Trophoblast cell (in vitro differentiated cells and primary cell): ENCODE measurements at regions not wholly inside any gene's neighbourhood (a gene's known extent, or its start where the extent isn't known, plus 50 kb on each side); places are given as distances from the start of the nearest gene placed in this dataset.

Source experiments
- DNase-seq, 2 donors: peaks; one replicate each; pipeline ENCODE4 v3.0.0-alpha.2; 2016
- H2AFZ ChIP-seq: 2 replicates; pipeline ENCODE4 v1.6.1; 2013; ENCODE audit warnings: low read length, moderate library complexity, mild to moderate bottlenecking; ENCODE audit not compliant: insufficient read depth, poor library complexity
- H2AK5ac ChIP-seq: 2 replicates; pipeline ENCODE4 v1.6.1; 2013; ENCODE audit warnings: mild to moderate bottlenecking, low read length
- H2BK120ac ChIP-seq: 2 replicates; pipeline ENCODE4 v1.6.1; 2013; ENCODE audit warnings: low read length, mild to moderate bottlenecking, moderate library complexity; ENCODE audit not compliant: insufficient read depth, poor library complexity
- H2BK12ac ChIP-seq: 2 replicates; pipeline ENCODE4 v1.6.1; 2013; ENCODE audit warnings: mild to moderate bottlenecking, low read length, moderate library complexity
- H2BK5ac ChIP-seq: 2 replicates; pipeline ENCODE4 v1.6.1; 2013; ENCODE audit warnings: low read length, low read depth, moderate library complexity, mild to moderate bottlenecking; ENCODE audit not compliant: poor library complexity
- H3K14ac ChIP-seq: 2 replicates; pipeline ENCODE4 v1.6.1; 2013; ENCODE audit warnings: mild to moderate bottlenecking, low read length
- H3K18ac ChIP-seq: 2 replicates; pipeline ENCODE4 v1.6.1; 2013; ENCODE audit warnings: mild to moderate bottlenecking, low read length
- H3K23ac ChIP-seq: 2 replicates; pipeline ENCODE4 v1.6.1; 2013; ENCODE audit warnings: low read length
- H3K27ac ChIP-seq: 2 replicates; pipeline ENCODE4 v1.5.1; 2013; ENCODE audit warnings: low read depth, mild to moderate bottlenecking, inconsistent platforms, low read length, moderate library complexity
- H3K27me3 ChIP-seq: 2 replicates; pipeline ENCODE4 v1.6.1; 2013; ENCODE audit warnings: inconsistent platforms, mild to moderate bottlenecking, low read length, moderate library complexity; ENCODE audit not compliant: insufficient read depth
- H3K36me3 ChIP-seq, 2 experiments: 1 replicate in 1 of 2; 2 replicates in 1 of 2; pipeline ENCODE4 v1.6.1; 2013; ENCODE audit warnings: low read length in 2 of 2, mild to moderate bottlenecking in 2 of 2, moderate library complexity in 1 of 2; ENCODE audit not compliant: insufficient read depth in 2 of 2, control insufficient read depth in 1 of 2
- H3K4ac ChIP-seq: 2 replicates; pipeline ENCODE4 v1.6.1; 2013; ENCODE audit warnings: low read depth, mild to moderate bottlenecking, low read length, moderate library complexity
- H3K4me1 ChIP-seq, 2 experiments: 1 replicate in 1 of 2; 2 replicates in 1 of 2; pipeline ENCODE4 v1.6.1; 2013; ENCODE audit warnings: low read length in 2 of 2, mild to moderate bottlenecking in 2 of 2, moderate library complexity in 1 of 2; ENCODE audit not compliant: insufficient read depth in 2 of 2, control insufficient read depth in 1 of 2
- H3K4me2 ChIP-seq: 2 replicates; pipeline ENCODE4 v1.6.1; 2013; ENCODE audit warnings: inconsistent platforms, mild to moderate bottlenecking, low read length, moderate library complexity
- H3K4me3 ChIP-seq: 2 replicates; pipeline ENCODE4 v1.5.1; 2013; ENCODE audit warnings: mild to moderate bottlenecking, low read depth, low read length, inconsistent platforms
- H3K79me1 ChIP-seq: one replicate; pipeline ENCODE4 v1.6.1; 2013; ENCODE audit warnings: low read length
- H3K79me2 ChIP-seq: 2 replicates; pipeline ENCODE4 v1.6.1; 2013; ENCODE audit warnings: low read length, mild to moderate bottlenecking; ENCODE audit not compliant: control insufficient read depth, insufficient read depth, poor library complexity
- H3K9ac ChIP-seq: 2 replicates; pipeline ENCODE4 v1.6.1; 2013; ENCODE audit warnings: mild to moderate bottlenecking, low read length
- H3K9me3 ChIP-seq: 2 replicates; pipeline ENCODE4 v1.6.1; 2013; ENCODE audit warnings: low read depth, mild to moderate bottlenecking, control low read depth, inconsistent platforms, low read length; ENCODE audit not compliant: insufficient read depth
- H4K12ac ChIP-seq: 2 replicates; pipeline ENCODE4 v1.6.1; 2013; ENCODE audit warnings: low read depth, mild to moderate bottlenecking, low read length, moderate library complexity
- H4K8ac ChIP-seq: 2 replicates; pipeline ENCODE4 v1.6.1; 2013; ENCODE audit warnings: low read depth, mild to moderate bottlenecking, low read length, moderate library complexity
- H4K91ac ChIP-seq: one replicate; pipeline ENCODE4 v1.6.1; 2013; ENCODE audit warnings: low read depth, mild to moderate bottlenecking, low read length, moderate library complexity
- WGBS: extraction: QIAGEN DNeasy Blood & Tissue Kit; methylation state at CpG from one replicate; pipeline ENCODE4 v1.1.7; 2013; ENCODE audit warnings: missing lambda C conversion rate; ENCODE audit not compliant: insufficient read length, insufficient coverage; ENCODE audit errors: extremely low coverage; 5-methylcytosine and 5-hydroxymethylcytosine counted together

DNA sequence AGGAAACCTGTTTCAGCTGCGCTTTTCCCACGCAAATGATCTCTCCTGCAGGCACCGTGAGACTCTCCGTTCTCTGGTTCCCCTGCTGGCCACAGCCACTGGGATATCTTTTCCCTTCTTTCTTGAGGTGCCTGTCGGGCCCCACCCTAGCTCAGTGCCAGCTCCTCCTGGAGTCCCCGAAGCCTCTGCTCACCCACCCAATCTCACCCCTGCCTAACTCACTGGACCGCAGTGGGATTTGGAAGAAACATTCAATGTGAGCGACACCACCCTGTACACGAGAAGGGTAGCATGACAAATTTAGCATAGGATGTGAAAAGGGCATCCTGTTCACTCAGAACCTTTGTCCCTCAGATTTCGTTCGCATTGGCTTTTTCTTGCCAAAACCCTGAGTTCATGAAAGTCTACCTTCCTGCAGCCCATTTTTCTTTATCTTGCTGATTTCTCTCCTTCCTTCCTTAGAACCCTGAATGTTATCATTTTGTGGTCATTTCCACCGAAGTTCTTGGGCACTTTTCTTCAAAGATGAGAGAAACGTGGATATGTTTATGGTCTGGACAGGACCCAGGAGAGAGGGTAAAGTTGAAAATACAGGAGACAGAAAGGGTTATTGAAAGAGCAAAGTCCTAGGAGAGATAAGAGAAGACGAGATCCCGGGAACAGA is 63.6 kb upstream of the ELK3 start:
- no peaks in the 10 kb centered on the region for H3K36me3 ChIP-seq
- DNase-seq = no peak
- no peak overlapping the region for H3K18ac ChIP-seq
- H3K79me1 ChIP-seq = no peaks in the 10 kb centered on the region
- H2BK120ac ChIP-seq = no peak overlapping the region
- no peak overlapping the region for H2AFZ ChIP-seq
- no peak overlapping the region for H4K12ac ChIP-seq
- H3K4me2 ChIP-seq = no peak overlapping the region
- H3K27ac ChIP-seq = no peak overlapping the region
- H3K4ac ChIP-seq = no peak overlapping the region
- H3K79me2 ChIP-seq = no peaks in the 10 kb centered on the region
- H4K91ac ChIP-seq = no peak overlapping the region
- H4K8ac ChIP-seq = no peak overlapping the region
- H3K23ac ChIP-seq = no peak overlapping the region
- WGBS = no CpG with 5 or more reads among the region's 15 CpGs
- no peak overlapping the region for H3K14ac ChIP-seq
- H3K27me3 ChIP-seq = no peaks in the 10 kb centered on the region
- H3K9me3 ChIP-seq = no peaks in the 10 kb centered on the region
- H2AK5ac ChIP-seq = no peak overlapping the region
- no peak overlapping the region for H3K4me3 ChIP-seq
- no peak overlapping the region for H2BK12ac ChIP-seq
- no peak overlapping the region for H2BK5ac ChIP-seq
- no peaks in the 10 kb centered on the region for H3K4me1 ChIP-seq
- H3K9ac ChIP-seq = no peak overlapping the region

DNA sequence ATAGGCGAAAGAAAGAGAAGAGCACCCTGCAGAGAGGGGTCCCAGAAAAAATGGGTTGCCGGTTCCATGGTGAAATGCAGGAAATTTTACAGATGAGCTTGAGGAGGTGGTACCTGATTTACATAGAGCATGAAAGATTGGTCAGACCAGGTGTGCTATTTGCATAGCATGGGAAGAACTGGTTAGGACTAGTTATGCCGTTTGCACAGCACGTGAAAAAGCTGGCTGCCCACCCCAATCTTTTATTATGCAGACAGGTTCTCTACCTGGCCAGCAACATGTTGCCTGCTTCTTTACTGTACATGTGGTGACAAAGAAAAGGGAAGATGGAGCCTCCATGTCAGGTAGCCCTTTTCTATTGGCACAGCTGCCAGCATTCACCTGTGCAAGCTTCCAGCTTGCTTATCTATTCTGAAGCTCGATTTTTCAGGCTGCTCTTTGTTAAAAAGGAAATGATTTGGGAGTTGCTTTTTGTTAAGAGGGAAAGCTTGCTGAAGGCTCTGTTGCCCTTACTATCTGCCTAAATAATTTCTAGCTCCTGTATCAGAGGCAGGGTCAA is 62.9 kb upstream of the ELK3 start:
- Histone ChIP-seq H2AK5ac (no peak overlapping the region), H3K4me2 (no peak overlapping the region), H4K12ac (no peak overlapping the region), H3K4ac (no peak overlapping the region), H2BK5ac (no peak overlapping the region), H3K9ac (no peak overlapping the region), H3K9me3 (no peaks in the 10 kb centered on the region), H3K18ac (no peak overlapping the region), H2BK120ac (no peak overlapping the region), H3K36me3 (no peaks in the 10 kb centered on the region), H3K4me3 (no peak overlapping the region), H3K4me1 (peaks cover 4% of the 10 kb centered on the region in 2 experiments), H3K27me3 (no peaks in the 10 kb centered on the region), H3K23ac (no peak overlapping the region), H4K8ac (no peak overlapping the region), H3K27ac (no peak overlapping the region), H2AFZ (no peak overlapping the region), H2BK12ac (no peak overlapping the region), H3K79me2 (no peaks in the 10 kb centered on the region), H3K14ac (no peak overlapping the region), H3K79me1 (peaks cover under 1% of the 10 kb centered on the region), H4K91ac (no peak overlapping the region)
- no peak for DNase-seq
- no CpG with 5 or more reads among the region's 5 CpGs for WGBS

GRCh38 chr12:96132819-96133218 is 61.4 kb upstream of the ELK3 start:
- no peak overlapping the region for H2AK5ac ChIP-seq
- WGBS = no CpG with 5 or more reads among the region's 4 CpGs

GRCh38 chr12:96134200-96134599 is 60.0 kb upstream of the ELK3 start:
- Histone ChIP-seq H4K12ac (no peak overlapping the region), H3K4me3 (no peak overlapping the region), H3K9ac (no peak overlapping the region), H3K4me2 (no peak overlapping the region), H3K27me3 (no peaks in the 10 kb centered on the region), H3K36me3 (no peaks in the 10 kb centered on the region), H3K23ac (no peak overlapping the region), H2BK5ac (no peak overlapping the region), H2AFZ (no peak overlapping the region), H4K8ac (no peak overlapping the region), H2BK120ac (no peak overlapping the region), H3K4me1 (peaks cover 8 to 10% of the 10 kb centered on the region in 2 experiments), H3K4ac (no peak overlapping the region), H3K9me3 (no peaks in the 10 kb centered on the region), H3K79me2 (no peaks in the 10 kb centered on the region), H4K91ac (no peak overlapping the region), H3K14ac (no peak overlapping the region), H3K27ac (no peak overlapping the region), H3K18ac (no peak overlapping the region), H2AK5ac (no peak overlapping the region), H2BK12ac (no peak overlapping the region), H3K79me1 (peaks cover 4% of the 10 kb centered on the region)
- no CpG with 5 or more reads among the region's 5 CpGs for WGBS
- no peak for DNase-seq

More at GRCh38 chr12:96132819-96133218, 61.4 kb upstream of the ELK3 start:
- H2BK120ac ChIP-seq = no peak overlapping the region
- H3K27ac ChIP-seq = no peak overlapping the region
- H3K79me1 ChIP-seq = peaks cover 4% of the 10 kb centered on the region
- H3K4ac ChIP-seq = no peak overlapping the region
- H3K36me3 ChIP-seq = no peaks in the 10 kb centered on the region
- peak in 1 of 2 donors; percentile 8 for DNase-seq
- H3K4me3 ChIP-seq = no peak overlapping the region
- no peak overlapping the region for H3K23ac ChIP-seq
- H3K9me3 ChIP-seq = no peaks in the 10 kb centered on the region
- no peak overlapping the region for H2BK12ac ChIP-seq
- H2AFZ ChIP-seq = no peak overlapping the region
- H3K79me2 ChIP-seq = no peaks in the 10 kb centered on the region
- H3K18ac ChIP-seq = no peak overlapping the region
- no peak overlapping the region for H3K9ac ChIP-seq
- peaks cover 8 to 10% of the 10 kb centered on the region in 2 experiments for H3K4me1 ChIP-seq
- H4K12ac ChIP-seq = no peak overlapping the region
- no peak overlapping the region for H3K14ac ChIP-seq
- no peak overlapping the region for H3K4me2 ChIP-seq
- H3K27me3 ChIP-seq = no peaks in the 10 kb centered on the region
- no peak overlapping the region for H2BK5ac ChIP-seq
- H4K91ac ChIP-seq = no peak overlapping the region
- H4K8ac ChIP-seq = no peak overlapping the region
